Hepatocyte (in vitro differentiated cells): ENCODE measurements at regions not wholly inside any gene's neighbourhood (a gene's known extent, or its start where the extent isn't known, plus 50 kb on each side); places are given as distances from the start of the nearest gene placed in this dataset.

Source experiments
- DNase-seq: peaks from one replicate; pipeline ENCODE4 v3.0.0-alpha.2; 2016; ENCODE audit warnings: low spot score
- H2AFZ ChIP-seq: fragments of 200-600 bp; sonication (generic); 2 replicates; pipeline ENCODE4 v1.6.0; 2016; ENCODE audit warnings: antibody characterized with exemption, mild to moderate bottlenecking
- H3K27ac ChIP-seq: fragments of 200-600 bp; sonication (generic); 2 replicates; pipeline ENCODE4 v1.5.1; 2016; ENCODE audit warnings: mild to moderate bottlenecking
- H3K27me3 ChIP-seq: fragments of 200-600 bp; sonication (generic); 2 replicates; pipeline ENCODE4 v1.6.1; 2016
- H3K36me3 ChIP-seq: fragments of 200-600 bp; sonication (generic); replicated peaks from 2 replicates; pipeline ENCODE4 v1.5.1; 2016; ENCODE audit warnings: low read depth; ENCODE audit not compliant: insufficient read depth
- H3K4me1 ChIP-seq: fragments of 200-600 bp; sonication (generic); 2 replicates; pipeline ENCODE4 v1.5.1; 2016; ENCODE audit warnings: mild to moderate bottlenecking, moderate library complexity; ENCODE audit not compliant: insufficient read depth
- H3K4me2 ChIP-seq: fragments of 200-600 bp; sonication (generic); 2 replicates; pipeline ENCODE4 v1.6.0; 2016
- H3K4me3 ChIP-seq: fragments of 200-600 bp; sonication (generic); 2 replicates; pipeline ENCODE4 v1.5.1; 2016; ENCODE audit warnings: mild to moderate bottlenecking
- H3K79me2 ChIP-seq: fragments of 200-600 bp; sonication (generic); 2 replicates; pipeline ENCODE4 v1.6.0; 2017; ENCODE audit warnings: mild to moderate bottlenecking
- H3K9me2 ChIP-seq: fragments of 200-600 bp; sonication (generic); replicated peaks from 2 replicates; pipeline ENCODE4 v1.6.0; 2017; ENCODE audit warnings: mild to moderate bottlenecking; ENCODE audit not compliant: insufficient read depth
- H3K9me3 ChIP-seq: fragments of 200-600 bp; sonication (generic); 2 replicates; pipeline ENCODE4 v1.5.1; 2016; ENCODE audit warnings: low read depth, mild to moderate bottlenecking
- H4K20me1 ChIP-seq: fragments of 200-600 bp; sonication (generic); 2 replicates; pipeline ENCODE4 v1.6.0; 2016; ENCODE audit warnings: mild to moderate bottlenecking; ENCODE audit not compliant: insufficient read depth, poor library complexity, severe bottlenecking
- EZH2 ChIP-seq: fragments of 200-600 bp; sonication (generic); IDR thresholded peaks from 2 replicates; pipeline ENCODE4 v1.6.1; 2016; ENCODE audit warnings: antibody characterized with exemption, mild to moderate bottlenecking, borderline replicate concordance
- EZH2phosphoT487 ChIP-seq: fragments of 200-600 bp; sonication (generic); IDR thresholded peaks from one replicate; pipeline ENCODE4 v1.6.1; 2018; ENCODE audit warnings: antibody characterized with exemption, mild to moderate bottlenecking, low read depth, moderate library complexity; ENCODE audit not compliant: unreplicated experiment, severe bottlenecking
- WGBS: methylation state at CpG from one replicate; pipeline ENCODE4 v1.1.6; 2016; ENCODE audit warnings: low lambda C conversion rate; ENCODE audit errors: missing lambda C conversion rate; 5-methylcytosine and 5-hydroxymethylcytosine counted together
- TF ChIP-seq, protein P1 (sequence below): fragments of 200-600 bp; sonication (generic); IDR thresholded peaks from 2 replicates; pipeline ENCODE4 v1.5.1; 2016; ENCODE audit warnings: antibody characterized with exemption, mild to moderate bottlenecking; ENCODE audit not compliant: poor library complexity

DNA sequence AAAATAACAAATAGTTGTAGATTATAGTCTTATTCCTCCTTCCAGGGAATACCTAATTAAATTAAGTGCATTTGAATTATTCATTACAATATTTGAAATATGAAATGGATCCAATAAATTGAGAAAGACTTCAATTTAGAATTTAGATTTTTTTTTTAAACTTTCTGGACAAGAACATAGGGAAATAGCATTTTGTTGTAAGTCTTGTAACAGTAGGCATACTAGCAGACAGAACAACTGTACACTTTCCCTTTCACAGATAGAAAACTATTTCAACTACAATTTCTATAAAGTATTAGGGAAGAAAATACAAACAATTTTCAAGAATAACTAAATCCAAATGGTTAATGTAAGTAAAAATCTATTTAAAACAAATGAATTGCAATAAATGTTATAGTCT, 577.5 kb downstream of the USP25 start:
- no peak overlapping the region for H2AFZ ChIP-seq
- no peaks in the 10 kb centered on the region for H3K9me3 ChIP-seq
- no peaks in the 10 kb centered on the region for H3K4me1 ChIP-seq
- H3K4me3 ChIP-seq: no peak overlapping the region
- TF ChIP-seq EZH2 (no peak), EZH2phosphoT487 (no peak)
- TF ChIP-seq, protein P1, sequence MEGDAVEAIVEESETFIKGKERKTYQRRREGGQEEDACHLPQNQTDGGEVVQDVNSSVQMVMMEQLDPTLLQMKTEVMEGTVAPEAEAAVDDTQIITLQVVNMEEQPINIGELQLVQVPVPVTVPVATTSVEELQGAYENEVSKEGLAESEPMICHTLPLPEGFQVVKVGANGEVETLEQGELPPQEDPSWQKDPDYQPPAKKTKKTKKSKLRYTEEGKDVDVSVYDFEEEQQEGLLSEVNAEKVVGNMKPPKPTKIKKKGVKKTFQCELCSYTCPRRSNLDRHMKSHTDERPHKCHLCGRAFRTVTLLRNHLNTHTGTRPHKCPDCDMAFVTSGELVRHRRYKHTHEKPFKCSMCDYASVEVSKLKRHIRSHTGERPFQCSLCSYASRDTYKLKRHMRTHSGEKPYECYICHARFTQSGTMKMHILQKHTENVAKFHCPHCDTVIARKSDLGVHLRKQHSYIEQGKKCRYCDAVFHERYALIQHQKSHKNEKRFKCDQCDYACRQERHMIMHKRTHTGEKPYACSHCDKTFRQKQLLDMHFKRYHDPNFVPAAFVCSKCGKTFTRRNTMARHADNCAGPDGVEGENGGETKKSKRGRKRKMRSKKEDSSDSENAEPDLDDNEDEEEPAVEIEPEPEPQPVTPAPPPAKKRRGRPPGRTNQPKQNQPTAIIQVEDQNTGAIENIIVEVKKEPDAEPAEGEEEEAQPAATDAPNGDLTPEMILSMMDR: no peak
- H4K20me1 ChIP-seq: no peaks in the 10 kb centered on the region
- H3K4me2 ChIP-seq: no peak overlapping the region
- no peaks in the 10 kb centered on the region for H3K79me2 ChIP-seq
- H3K9me2 ChIP-seq: no peaks in the 10 kb centered on the region
- H3K36me3 ChIP-seq: no peaks in the 10 kb centered on the region
- H3K27me3 ChIP-seq: no peaks in the 10 kb centered on the region
- no peak for DNase-seq
- H3K27ac ChIP-seq: no peak overlapping the region

DNA sequence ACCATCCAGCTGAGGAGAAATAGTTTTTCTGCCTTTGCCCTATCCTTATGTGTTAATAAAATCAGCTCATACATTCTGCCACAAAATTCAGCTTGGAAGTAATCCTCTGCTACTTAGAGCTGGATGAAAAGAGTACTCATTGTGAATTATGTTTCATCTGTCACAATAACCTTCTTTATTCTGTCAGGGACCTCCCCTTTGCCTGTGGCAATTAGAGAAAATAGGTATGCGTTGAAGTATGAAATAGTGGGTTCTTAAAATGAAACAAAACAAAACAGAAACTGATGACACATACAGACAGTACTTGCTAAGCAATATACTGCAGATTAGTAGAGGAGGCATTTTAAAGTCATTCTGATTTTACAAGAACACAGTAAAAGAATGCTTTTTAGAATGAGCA, 578.5 kb downstream of the USP25 start:
- Histone ChIP-seq H3K36me3 (no peaks in the 10 kb centered on the region), H2AFZ (no peak overlapping the region), H4K20me1 (no peaks in the 10 kb centered on the region), H3K79me2 (no peaks in the 10 kb centered on the region), H3K27ac (no peak overlapping the region), H3K9me3 (no peaks in the 10 kb centered on the region), H3K9me2 (no peaks in the 10 kb centered on the region), H3K27me3 (no peaks in the 10 kb centered on the region), H3K4me2 (no peak overlapping the region), H3K4me1 (no peaks in the 10 kb centered on the region), H3K4me3 (no peak overlapping the region)
- no peak for DNase-seq
- no peak for TF ChIP-seq EZH2
- TF ChIP-seq EZH2phosphoT487: no peak
- TF ChIP-seq, protein P1: no peak
- WGBS: 69% methylated on average over 1 of the region's 1 CpG

DNA sequence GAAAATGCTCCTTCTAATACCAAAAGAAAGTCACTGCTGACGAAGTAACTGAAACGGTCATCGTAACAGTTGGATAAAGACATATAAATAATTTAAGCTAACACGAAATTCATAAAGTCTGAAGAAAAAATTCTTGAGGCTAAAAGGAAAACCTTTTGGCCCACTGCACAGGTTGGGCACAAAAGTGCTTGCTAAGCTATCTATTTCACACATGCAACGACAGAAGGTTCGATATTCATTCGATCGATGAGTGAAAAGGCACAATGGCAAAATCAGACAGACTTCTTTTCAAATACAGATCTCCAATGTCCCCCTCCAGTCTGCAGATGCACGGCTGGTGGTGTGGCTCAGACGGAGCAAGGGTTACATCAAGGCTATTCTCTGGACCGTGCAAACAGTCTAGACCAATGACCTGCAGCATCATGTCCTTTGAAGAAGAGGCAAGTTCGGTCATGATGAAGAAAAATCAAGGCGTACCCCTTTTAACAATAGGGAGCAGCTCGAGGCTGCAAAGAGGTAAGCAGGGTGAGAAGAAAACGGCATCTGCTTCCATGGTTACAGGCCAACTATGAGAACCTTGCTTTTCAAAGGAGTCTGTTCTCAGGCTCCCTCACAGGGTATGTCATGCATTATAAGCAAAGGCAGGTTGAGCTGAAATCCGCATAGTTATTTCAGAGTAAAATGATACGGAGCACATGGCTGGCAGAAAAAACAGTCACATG, 579.6 kb downstream of the USP25 start:
- no peak for TF ChIP-seq EZH2
- TF ChIP-seq, protein P1: no peak
- TF ChIP-seq EZH2phosphoT487: no peak
- Histone ChIP-seq H4K20me1 (no peaks in the 10 kb centered on the region), H3K27ac (no peak overlapping the region), H3K79me2 (no peaks in the 10 kb centered on the region), H3K9me2 (no peaks in the 10 kb centered on the region), H3K27me3 (no peaks in the 10 kb centered on the region), H2AFZ (no peak overlapping the region), H3K4me1 (no peaks in the 10 kb centered on the region), H3K36me3 (no peaks in the 10 kb centered on the region), H3K9me3 (no peaks in the 10 kb centered on the region), H3K4me3 (no peak overlapping the region), H3K4me2 (no peak overlapping the region)
- DNase-seq: no peak
- WGBS: 93% methylated on average over 17 of the region's 17 CpGs
